Right lobe of liver (tissue), 6 donors: ENCODE measurements at regions not wholly inside any gene's neighbourhood (a gene's known extent, or its start where the extent isn't known, plus 50 kb on each side); places are given as distances from the start of the nearest gene placed in this dataset.

Experiments
- ATAC-seq, 4 donors: fragments of 200-7000 bp; cut with Tn5 transposase; one replicate each; pipeline ENCODE4 v1.9.1; 2020; ENCODE audit warnings: mild to moderate bottlenecking in 4 of 4, moderate library complexity in 4 of 4
- DNase-seq, 3 donors: peaks; one replicate each; pipeline ENCODE4 v3.0.0-alpha.2; 2020
- H3K27ac ChIP-seq, 3 donors: fragments of 200-600 bp; one replicate each; pipeline ENCODE4 v1.8.0; 2022
- H3K27me3 ChIP-seq, 2 donors: fragments of 200-600 bp; one replicate each; pipeline ENCODE4 v1.8.0; 2022
- H3K36me3 ChIP-seq, 4 donors: fragments of 200-600 bp; sonication (generic) in 1 of 4; one replicate each; pipeline versions ENCODE4 v1.5.1 to v1.8.0; 2017 to 2022; ENCODE audit warnings: control low read depth in 1 of 4
- H3K4me1 ChIP-seq, 4 donors: fragments of 200-600 bp; sonication (generic) in 1 of 4; one replicate each; pipeline versions ENCODE4 v1.5.1 to v1.8.0; 2017 to 2022; ENCODE audit warnings: control low read depth in 1 of 4
- H3K4me3 ChIP-seq, 3 donors: fragments of 200-600 bp; one replicate each; pipeline ENCODE4 v1.8.0; 2022
- H3K9me3 ChIP-seq, 4 donors: fragments of 200-600 bp; sonication (generic) in 1 of 4; one replicate each; pipeline versions ENCODE4 v1.5.1 to v1.8.0; 2017 to 2022; ENCODE audit warnings: control low read depth in 1 of 4
- POLR2A ChIP-seq: fragments of 450-650 bp; IDR thresholded peaks from one replicate; pipeline ENCODE4 v1.6.1; 2017; ENCODE audit warnings: antibody characterized with exemption, mild to moderate bottlenecking
- WGBS: methylation state at CpG from one replicate; pipeline ENCODE4 v1.1.6; 2018; ENCODE audit warnings: low coverage, low lambda C conversion rate; ENCODE audit not compliant: insufficient coverage; ENCODE audit errors: missing lambda C conversion rate; 5-methylcytosine and 5-hydroxymethylcytosine counted together
- intact Hi-C, 2 donors: fragments of 100-400 bp; cut with DNase I; formaldehyde crosslinking; loops; one replicate each; pipeline versions ENCODE4 v1.11.2 to v1.14.1; 2022
- TF ChIP-seq, protein P1 (sequence below), 4 donors: fragments of 200-600 bp in 3 of 4; fragments of 450-650 bp in 1 of 4; IDR thresholded peaks; one replicate each; pipeline versions ENCODE4 v1.5.1 to v1.8.0; 2016 to 2022; ENCODE audit warnings: antibody characterized with exemption in 4 of 4, mild to moderate bottlenecking in 2 of 4
- donor health status: DM: no; HTN: yes; CAD: no.
- donor health status: DM: no; HTN: no; CAD: no.
- donor health status: DM: no; HTN: no; CAD: no.
- donor health status: DM: no; HTN: yes; CAD: no.
- donor health status: DM: no; HTN: yes; CAD: no.

- ATAC-seq (no peak), DNase-seq (no peak)
- H3K4me3 ChIP-seq: no peak overlapping the region
- no peak overlapping the region for H3K27ac ChIP-seq
- intact Hi-C loops: no loop called here
- TF ChIP-seq, protein P1, sequence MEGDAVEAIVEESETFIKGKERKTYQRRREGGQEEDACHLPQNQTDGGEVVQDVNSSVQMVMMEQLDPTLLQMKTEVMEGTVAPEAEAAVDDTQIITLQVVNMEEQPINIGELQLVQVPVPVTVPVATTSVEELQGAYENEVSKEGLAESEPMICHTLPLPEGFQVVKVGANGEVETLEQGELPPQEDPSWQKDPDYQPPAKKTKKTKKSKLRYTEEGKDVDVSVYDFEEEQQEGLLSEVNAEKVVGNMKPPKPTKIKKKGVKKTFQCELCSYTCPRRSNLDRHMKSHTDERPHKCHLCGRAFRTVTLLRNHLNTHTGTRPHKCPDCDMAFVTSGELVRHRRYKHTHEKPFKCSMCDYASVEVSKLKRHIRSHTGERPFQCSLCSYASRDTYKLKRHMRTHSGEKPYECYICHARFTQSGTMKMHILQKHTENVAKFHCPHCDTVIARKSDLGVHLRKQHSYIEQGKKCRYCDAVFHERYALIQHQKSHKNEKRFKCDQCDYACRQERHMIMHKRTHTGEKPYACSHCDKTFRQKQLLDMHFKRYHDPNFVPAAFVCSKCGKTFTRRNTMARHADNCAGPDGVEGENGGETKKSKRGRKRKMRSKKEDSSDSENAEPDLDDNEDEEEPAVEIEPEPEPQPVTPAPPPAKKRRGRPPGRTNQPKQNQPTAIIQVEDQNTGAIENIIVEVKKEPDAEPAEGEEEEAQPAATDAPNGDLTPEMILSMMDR (IDR thresholded peaks at IDR 0.05): no peak
- TF ChIP-seq POLR2A: no peak
- 84% methylated on average over 7 of the region's 7 CpGs for WGBS
- no peaks in the 10 kb centered on the region for H3K4me1 ChIP-seq
- no peaks in the 10 kb centered on the region for H3K36me3 ChIP-seq
- no peaks in the 10 kb centered on the region for H3K27me3 ChIP-seq
- no peaks in the 10 kb centered on the region for H3K9me3 ChIP-seq
Measured at GRCh38 chr15:77535845-77536244, 96.9 kb downstream of the LINGO1 start.
